ENCODE measurements at regions not wholly inside any gene's neighbourhood (a gene's known extent, or its start where the extent isn't known, plus 50 kb on each side); places are given as distances from the start of the nearest gene placed in this dataset.
A peak's percentile ranks its signal among the peaks of the same experiment; 100 is the strongest.

DNA sequence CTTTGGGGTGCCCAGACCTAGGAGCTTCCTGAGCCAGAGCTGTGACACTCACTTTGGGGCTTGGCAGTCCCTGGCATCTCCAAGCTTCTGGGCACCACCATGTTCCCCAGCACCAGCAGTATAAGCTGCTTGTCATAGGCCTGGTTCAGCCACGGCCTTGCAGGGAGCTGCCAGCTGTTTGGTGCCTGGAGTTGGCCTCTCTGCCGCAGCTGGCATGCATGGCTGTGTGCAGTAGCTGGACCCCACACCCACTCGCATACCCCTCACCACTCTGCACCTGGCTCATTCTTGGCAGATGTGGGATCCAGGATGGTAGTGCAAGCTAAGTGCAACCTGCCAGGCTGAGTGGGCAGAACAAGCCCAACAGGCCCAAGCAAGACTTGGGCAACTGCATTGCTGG, 73.4 kb upstream of the BRD7 start:
- 83 to 97% methylated on average over 1 to 3 of the region's 3 CpGs for WGBS, 2 donors
- Histone ChIP-seq H3K4me3 (no peak overlapping the region), H3K4me1 (no peaks in the 10 kb centered on the region), H3K27ac (no peak overlapping the region), H3K36me3 (no peaks in the 10 kb centered on the region), H3K9me3 (peaks cover 7 to 24% (median 23%) of the 10 kb centered on the region in 4 donors), H3K27me3 (no peaks in the 10 kb centered on the region)
- ATAC-seq (ENCODE audit: low FRiP score in 2 of 2): no peak
- TF ChIP-seq POLR2A (IDR thresholded peaks at IDR 0.05) (no peak), POLR2AphosphoS5 (IDR thresholded peaks at IDR 0.05) (no peak), EP300 (IDR thresholded peaks at IDR 0.05) (no peak)
- TF ChIP-seq, protein P1, sequence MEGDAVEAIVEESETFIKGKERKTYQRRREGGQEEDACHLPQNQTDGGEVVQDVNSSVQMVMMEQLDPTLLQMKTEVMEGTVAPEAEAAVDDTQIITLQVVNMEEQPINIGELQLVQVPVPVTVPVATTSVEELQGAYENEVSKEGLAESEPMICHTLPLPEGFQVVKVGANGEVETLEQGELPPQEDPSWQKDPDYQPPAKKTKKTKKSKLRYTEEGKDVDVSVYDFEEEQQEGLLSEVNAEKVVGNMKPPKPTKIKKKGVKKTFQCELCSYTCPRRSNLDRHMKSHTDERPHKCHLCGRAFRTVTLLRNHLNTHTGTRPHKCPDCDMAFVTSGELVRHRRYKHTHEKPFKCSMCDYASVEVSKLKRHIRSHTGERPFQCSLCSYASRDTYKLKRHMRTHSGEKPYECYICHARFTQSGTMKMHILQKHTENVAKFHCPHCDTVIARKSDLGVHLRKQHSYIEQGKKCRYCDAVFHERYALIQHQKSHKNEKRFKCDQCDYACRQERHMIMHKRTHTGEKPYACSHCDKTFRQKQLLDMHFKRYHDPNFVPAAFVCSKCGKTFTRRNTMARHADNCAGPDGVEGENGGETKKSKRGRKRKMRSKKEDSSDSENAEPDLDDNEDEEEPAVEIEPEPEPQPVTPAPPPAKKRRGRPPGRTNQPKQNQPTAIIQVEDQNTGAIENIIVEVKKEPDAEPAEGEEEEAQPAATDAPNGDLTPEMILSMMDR (IDR thresholded peaks at IDR 0.05): no peak
- DNase-seq: peak; percentile 13 to 33

DNA sequence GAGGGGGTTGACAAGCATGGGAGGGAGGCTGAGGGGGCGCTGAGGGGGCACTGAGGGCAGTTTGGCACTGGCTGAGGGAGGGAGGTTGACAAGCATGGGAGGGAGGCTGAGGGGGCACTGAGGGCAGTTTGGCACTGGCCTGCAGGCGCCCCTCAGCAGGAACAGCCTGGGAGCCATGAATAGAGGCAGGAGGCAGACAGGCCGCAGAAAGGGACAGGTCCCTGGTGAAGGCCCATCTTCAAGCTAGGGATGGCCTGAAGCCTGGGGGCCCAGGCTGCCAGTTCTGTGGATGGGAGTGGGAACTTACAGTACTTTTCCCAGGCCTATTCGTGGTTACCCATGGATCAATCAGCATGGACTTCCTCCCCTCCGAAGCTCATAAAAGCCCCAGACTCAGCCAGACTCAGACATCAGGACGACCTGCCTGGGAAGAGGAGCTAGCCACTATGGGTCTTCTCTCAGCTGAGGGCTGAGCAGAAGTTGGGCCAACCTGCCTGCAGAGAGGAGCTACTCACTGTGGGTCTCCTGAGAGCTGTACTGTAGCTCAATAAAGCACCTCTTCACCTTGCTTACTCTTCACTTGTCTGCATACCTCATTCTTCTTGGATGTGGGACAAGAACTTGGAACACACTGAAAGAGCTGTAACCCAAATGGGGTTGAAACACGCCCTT, 72.8 kb upstream of the BRD7 start:
- peaks cover 7 to 24% (median 23%) of the 10 kb centered on the region in 4 donors for H3K9me3 ChIP-seq
- DNase-seq: peak in 1 of 2 donors; percentile 3
- TF ChIP-seq POLR2AphosphoS5 (IDR thresholded peaks at IDR 0.05) (no peak), EP300 (IDR thresholded peaks at IDR 0.05) (no peak), POLR2A (IDR thresholded peaks at IDR 0.05) (no peak)
- TF ChIP-seq, protein P1 (IDR thresholded peaks at IDR 0.05): no peak
- no peaks in the 10 kb centered on the region for H3K27me3 ChIP-seq
- H3K4me3 ChIP-seq: no peak overlapping the region
- no peak for ATAC-seq (ENCODE audit: low FRiP score in 2 of 2)
- no peak overlapping the region for H3K27ac ChIP-seq
- no peaks in the 10 kb centered on the region for H3K36me3 ChIP-seq
- H3K4me1 ChIP-seq: no peaks in the 10 kb centered on the region
- WGBS, 2 donors: 46 to 74% methylated on average over 4 to 7 of the region's 7 CpGs

DNA sequence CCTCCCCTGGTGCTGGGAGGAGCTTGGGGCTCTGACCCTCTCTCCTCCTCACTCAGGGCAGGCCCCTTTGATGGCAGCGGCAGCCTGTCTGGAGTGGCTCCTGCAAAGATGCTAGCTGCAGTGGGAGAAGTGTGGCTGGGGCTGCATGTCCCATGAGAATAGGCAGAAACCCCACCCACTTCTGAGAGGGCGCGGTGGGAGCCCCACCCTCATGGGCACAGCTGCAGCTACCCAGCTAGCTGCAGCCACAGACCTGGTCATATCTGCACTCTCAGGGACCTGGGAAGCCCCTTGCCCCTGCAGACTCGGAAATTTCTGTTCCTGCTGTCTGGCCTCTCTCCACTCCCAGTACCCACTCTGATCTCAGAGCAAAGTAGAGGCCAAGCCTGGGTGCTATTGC, 72.2 kb upstream of the BRD7 start:
- H3K9me3 ChIP-seq: peaks cover 7 to 24% (median 23%) of the 10 kb centered on the region in 4 donors
- no peak for ATAC-seq (ENCODE audit: low FRiP score in 2 of 2)
- H3K4me3 ChIP-seq: no peak overlapping the region
- WGBS, 2 donors: 92 to 100% methylated on average over 3 to 4 of the region's 4 CpGs
- no peaks in the 10 kb centered on the region for H3K4me1 ChIP-seq
- peak; percentile 14 to 27 for DNase-seq
- H3K27me3 ChIP-seq: no peaks in the 10 kb centered on the region
- no peak overlapping the region for H3K27ac ChIP-seq
- no peaks in the 10 kb centered on the region for H3K36me3 ChIP-seq
- no peak for TF ChIP-seq POLR2A (IDR thresholded peaks at IDR 0.05)
- TF ChIP-seq POLR2AphosphoS5 (IDR thresholded peaks at IDR 0.05): no peak
- TF ChIP-seq, protein P1 (IDR thresholded peaks at IDR 0.05): no peak
- TF ChIP-seq EP300 (IDR thresholded peaks at IDR 0.05): no peak

DNA sequence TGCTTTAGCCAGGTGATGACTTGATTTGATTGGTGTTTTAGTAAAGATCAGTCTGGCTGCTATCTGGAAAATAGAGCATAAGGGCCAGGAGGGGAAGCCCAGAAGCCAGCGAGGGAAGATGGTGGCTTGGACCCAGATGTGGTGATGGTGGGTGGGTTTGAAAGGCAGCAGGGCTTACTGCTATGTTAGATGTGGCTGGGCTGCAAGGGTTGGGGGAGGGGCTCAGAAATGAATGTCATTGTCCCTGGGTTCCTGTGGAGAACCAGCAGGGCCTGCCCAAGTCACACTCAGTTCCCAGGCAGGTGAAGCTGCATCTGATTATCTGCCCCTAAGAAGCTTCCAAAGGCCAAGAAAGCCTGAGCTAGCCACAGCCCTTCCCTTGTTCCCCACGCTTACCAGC, 71.7 kb upstream of the BRD7 start:
- Histone ChIP-seq H3K27me3 (no peaks in the 10 kb centered on the region), H3K9me3 (peaks cover 7 to 24% (median 23%) of the 10 kb centered on the region in 4 donors), H3K36me3 (no peaks in the 10 kb centered on the region), H3K4me1 (no peaks in the 10 kb centered on the region), H3K4me3 (no peak overlapping the region), H3K27ac (no peak overlapping the region)
- no peak for TF ChIP-seq POLR2A (IDR thresholded peaks at IDR 0.05)
- TF ChIP-seq POLR2AphosphoS5 (IDR thresholded peaks at IDR 0.05): no peak
- TF ChIP-seq, protein P1 (IDR thresholded peaks at IDR 0.05): no peak
- no peak for TF ChIP-seq EP300 (IDR thresholded peaks at IDR 0.05)
- DNase-seq (peak in 1 of 2 donors; percentile 6), ATAC-seq (ENCODE audit: low FRiP score in 2 of 2) (no peak)
- 76 to 85% methylated on average over 2 of the region's 2 CpGs for WGBS, 2 donors

Data from upper lobe of left lung (tissue), 6 donors.